ENCODE measurements at regions not wholly inside any gene's neighbourhood (a gene's known extent, or its start where the extent isn't known, plus 50 kb on each side); places are given as distances from the start of the nearest gene placed in this dataset.
A peak's percentile ranks its signal among the peaks of the same experiment; 100 is the strongest.
"Not testable (repeated sequence)": the region's sequence is repeated elsewhere in the genome, so short reads cannot be mapped to it uniquely, and the experiment has no call there.

GRCh38 chr17:71200597-71200996 is 920.2 kb upstream of the SOX9 start:
- intact Hi-C loops (cut with DNase I) = no loop called here
- no peak for DNase-seq

DNA sequence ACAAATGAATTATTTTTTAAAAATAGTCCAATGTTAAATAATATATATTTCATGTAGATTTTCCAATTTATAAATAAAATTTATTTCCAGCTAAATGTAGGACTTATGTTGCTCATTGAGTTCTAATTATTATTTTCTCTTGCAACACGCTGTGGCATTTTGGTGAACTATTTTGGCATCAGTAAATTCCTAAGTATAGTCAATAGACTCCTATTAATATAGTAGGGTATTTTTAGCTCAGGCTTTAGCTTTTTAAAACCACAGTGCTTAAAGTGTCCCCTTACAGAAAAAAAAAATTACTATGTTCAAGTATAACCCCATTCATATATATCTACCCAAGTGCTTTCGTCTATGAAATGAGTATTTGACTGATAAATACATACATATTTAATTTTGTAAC is 919.2 kb upstream of the SOX9 start:
- intact Hi-C loops (cut with DNase I) = no loop called here
- DNase-seq = no peak

- intact Hi-C loops (cut with DNase I) = no loop called here
- DNase-seq = no peak
These were observed 918.4 kb upstream of the SOX9 start for GRCh38 chr17:71202449-71202848.

GRCh38 chr17:71203953-71204352 is 916.9 kb upstream of the SOX9 start:
- DNase-seq = no peak
- intact Hi-C loops (cut with DNase I) = no loop called here

DNA sequence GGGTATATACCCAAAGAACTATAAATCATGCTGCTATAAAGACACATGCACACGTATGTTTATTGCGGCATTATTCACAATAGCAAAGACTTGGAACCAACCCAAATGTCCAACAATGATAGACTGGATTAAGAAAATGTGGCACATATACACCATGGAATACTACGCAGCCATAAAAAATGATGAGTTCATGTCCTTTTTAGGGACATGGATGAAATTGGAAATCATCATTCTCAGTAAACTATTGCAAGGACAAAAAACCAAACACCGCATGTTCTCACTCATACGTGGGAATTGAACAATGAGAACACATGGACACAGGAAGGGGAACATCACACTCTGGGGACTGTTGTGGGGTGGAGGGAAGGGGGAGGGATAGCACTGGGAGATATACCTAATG is 914.9 kb upstream of the SOX9 start:
- intact Hi-C loops (cut with DNase I); DNase-seq: not testable (repeated sequence)

GRCh38 chr17:71208111-71208704 is 912.6 kb upstream of the SOX9 start:
- DNase-seq = peak in 5 of 42 donors; percentile 6 to 39 (median 9)
- intact Hi-C loops (cut with DNase I) = no loop called here

- no peak for DNase-seq
These were observed 906.9 kb upstream of the SOX9 start for GRCh38 chr17:71213936-71214335.

DNA sequence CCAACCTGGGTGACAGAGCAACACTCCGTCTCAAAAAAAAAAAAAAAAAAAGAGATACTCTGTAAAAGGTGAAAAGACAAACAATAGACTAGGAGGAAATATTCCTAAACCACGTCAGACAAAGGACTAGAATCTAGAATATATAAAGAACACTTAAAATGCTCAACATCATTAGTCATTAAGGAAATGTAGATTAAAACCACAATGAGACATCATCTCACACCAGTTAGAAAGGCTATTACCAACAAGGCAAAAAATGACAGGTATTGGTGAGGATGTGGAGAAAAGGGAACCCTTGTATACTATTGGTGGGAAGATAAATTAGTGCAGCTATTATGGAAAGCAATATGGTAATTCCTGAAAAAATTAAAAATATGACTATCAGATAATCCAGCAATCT is 903.1 kb upstream of the SOX9 start:
- no peak for DNase-seq
- intact Hi-C loops (cut with DNase I) = no loop called here

More at GRCh38 chr17:71213936-71214335, 906.9 kb upstream of the SOX9 start:
- intact Hi-C loops (cut with DNase I) = no loop called here

- intact Hi-C loops (cut with DNase I) = no loop called here
- no peak for DNase-seq
These were observed 895.8 kb upstream of the SOX9 start for GRCh38 chr17:71224824-71225575.

DNA sequence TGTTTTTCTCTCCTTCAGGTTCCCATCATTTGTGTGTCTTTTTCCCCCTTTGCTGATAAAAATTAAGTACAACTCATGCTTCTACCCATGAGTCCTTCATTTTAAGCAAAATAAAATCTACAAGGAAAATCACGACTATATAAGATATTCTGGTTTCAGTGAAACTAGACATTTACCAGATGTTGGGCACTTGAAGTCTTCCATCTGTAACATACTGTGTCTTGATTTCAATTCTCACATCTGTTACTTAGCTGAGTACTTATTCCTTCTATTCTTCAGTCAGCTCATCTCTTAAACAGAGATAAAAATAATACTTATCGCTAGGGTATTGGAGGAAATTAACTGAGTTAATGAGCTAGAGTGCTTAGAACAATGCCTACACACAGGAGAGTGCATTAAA is 893.0 kb upstream of the SOX9 start:
- no peak for DNase-seq

DNA sequence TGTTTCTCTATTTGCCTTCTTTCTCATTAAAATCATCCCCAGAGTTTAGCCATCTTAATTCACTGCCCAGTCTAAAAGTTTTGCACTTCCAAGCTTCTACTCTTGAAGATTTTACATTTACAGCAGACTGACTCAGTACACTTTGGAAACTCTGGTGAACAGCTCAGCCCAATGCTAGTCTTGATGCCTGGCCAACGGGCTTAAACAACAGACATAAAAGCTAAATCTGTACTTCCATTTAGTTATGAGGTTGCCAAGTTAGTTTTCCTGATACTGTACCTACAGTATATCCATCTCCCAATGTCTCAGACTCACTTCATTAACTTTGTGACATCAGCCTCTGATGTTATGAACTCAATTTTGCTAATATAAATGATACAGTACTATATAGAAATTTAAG is 891.8 kb upstream of the SOX9 start:
- intact Hi-C loops (cut with DNase I) = no loop called here

More for the DNA sequence above, 893.0 kb upstream of the SOX9 start:
- intact Hi-C loops (cut with DNase I) = no loop called here

GRCh38 chr17:71232801-71233559 is 887.8 kb upstream of the SOX9 start:
- no peak for DNase-seq
- intact Hi-C loops (cut with DNase I) = no loop called here

More for the DNA sequence above, 891.8 kb upstream of the SOX9 start:
- no peak for DNase-seq

DNA sequence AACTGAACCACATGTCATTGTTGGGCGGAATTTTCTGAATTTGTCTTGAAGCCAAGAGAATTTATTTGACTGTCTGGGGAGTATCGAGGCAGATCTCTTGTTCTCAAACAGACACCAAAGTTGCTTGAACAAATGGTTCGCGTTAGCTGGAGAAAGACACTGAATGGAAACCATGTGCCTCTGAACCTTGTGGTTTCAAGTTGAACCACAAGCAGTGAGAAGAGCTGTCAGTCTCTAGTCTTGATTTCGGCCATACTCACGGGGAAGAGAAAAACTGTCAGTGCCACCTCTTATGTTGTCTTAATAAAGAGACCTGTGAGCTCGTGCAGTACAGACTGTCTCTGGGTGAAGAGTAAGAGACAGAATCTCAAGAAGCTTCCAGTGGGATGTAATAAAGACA is 886.5 kb upstream of the SOX9 start:
- no peak for DNase-seq
- intact Hi-C loops (cut with DNase I) = no loop called here

GRCh38 chr17:71237903-71238538 is 882.8 kb upstream of the SOX9 start:
- intact Hi-C loops (cut with DNase I) = no loop called here
- DNase-seq = peak in 4 of 42 donors; percentile 2 to 46 (median 11)

DNA sequence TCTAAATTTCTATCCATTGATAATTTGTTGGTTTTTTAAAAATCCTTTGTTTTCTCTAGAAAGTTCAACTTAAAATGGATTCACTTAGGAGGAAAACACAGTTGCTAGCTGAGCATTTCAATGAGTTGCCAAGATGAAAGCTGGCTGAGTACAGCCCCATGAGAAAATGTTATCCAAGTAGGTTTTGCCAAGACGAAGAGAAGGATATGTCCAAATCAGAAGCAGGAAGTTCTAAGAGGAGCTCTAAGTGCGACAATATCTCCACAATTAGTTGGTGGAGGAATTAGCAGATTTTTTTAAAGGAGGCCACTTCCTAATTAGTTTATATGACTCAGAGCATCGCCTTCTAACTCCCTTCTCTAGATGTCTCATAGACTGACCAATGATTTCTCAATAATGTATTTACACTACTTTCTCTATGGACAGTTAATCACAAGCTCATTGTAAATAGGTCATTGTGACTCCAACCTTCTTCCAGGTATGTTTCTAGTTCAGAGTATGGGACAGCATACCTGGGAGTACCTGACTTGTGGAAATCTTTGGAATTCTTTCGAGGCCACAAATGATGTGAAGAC is 873.3 kb upstream of the SOX9 start:
- intact Hi-C loops (cut with DNase I) = no loop called here
- no peak for DNase-seq

GRCh38 chr17:71251276-71251675 is 869.5 kb upstream of the SOX9 start:
- intact Hi-C loops (cut with DNase I) = no loop called here
- no peak for DNase-seq

DNA sequence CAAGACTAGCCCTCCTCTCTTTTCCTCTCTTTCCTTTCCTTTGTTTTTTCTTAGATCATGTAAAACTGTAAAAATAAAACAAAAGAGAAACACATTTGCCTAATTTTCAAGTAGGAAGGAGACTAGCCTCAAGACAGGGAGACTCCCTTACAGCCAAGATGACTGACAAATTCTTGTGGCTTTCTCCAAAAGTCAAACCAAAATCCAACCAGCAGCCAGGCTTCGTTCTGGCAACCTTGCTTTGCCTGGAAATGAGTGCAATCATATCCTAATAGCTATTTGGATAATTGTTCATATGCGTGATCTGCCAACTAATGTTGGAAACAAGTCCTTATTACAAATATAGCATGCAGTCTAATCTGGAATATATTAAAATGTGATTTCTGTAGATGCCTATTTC is 868.9 kb upstream of the SOX9 start:
- no peak for DNase-seq
- intact Hi-C loops (cut with DNase I) = no loop called here

GRCh38 chr17:71252436-71252835 is 868.4 kb upstream of the SOX9 start:
- intact Hi-C loops (cut with DNase I) = no loop called here
- DNase-seq = no peak

DNA sequence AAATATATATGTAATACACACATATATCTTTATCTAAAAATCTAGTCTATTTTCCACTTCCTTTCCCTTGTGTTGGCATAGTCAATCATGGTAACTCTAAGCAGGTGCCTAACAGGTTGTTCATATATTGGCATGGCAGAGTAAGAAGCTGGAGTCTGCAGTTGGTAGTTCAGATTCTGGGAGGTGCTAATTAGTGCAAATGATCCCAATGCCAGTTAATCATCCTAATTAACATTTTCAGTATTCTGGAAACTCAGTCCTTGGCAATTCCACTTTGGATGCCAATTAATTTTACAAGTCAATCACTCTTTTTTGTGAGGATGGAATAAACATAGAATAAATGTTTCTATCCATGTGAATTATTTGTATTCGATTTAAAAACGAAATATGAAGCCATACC is 863.7 kb upstream of the SOX9 start:
- no peak for DNase-seq
- intact Hi-C loops (cut with DNase I) = no loop called here
